IMR-90 (cell line): ENCODE measurements at regions not wholly inside any gene's neighbourhood (a gene's known extent, or its start where the extent isn't known, plus 50 kb on each side); places are given as distances from the start of the nearest gene placed in this dataset.

Experiments used
- ATAC-seq: fragments of 200-7000 bp; cut with Tn5 transposase; 2 replicates; pipeline ENCODE4 v1.9.1; 2020; ENCODE audit warnings: low read depth, mild to moderate bottlenecking, moderate library complexity
- BruUV-seq: library from RNA; stranded (reverse); fragments of 400-500 nt; replicated peaks from 2 replicates; lab custom pipeline; 2021; lab: Mats Ljungman, UMichigan
- CTCF ChIA-PET: fragments of 300-600 bp; formaldehyde crosslinking; extraction: SDS; loops from one replicate; lab custom pipeline; 2021; ENCODE audit warnings: antibody characterized with exemption; lab: Yijun Ruan, JAX
- POLR2A ChIA-PET: fragments of 300-600 bp; sonication (Branson Sonifier 250); formaldehyde crosslinking; loops from one replicate; lab custom pipeline; 2022; ENCODE audit warnings: antibody characterized with exemption; ENCODE audit not compliant: unreplicated experiment; lab: Charles Lee
- DNase-seq: peaks from one replicate; pipeline ENCODE4 v3.0.0; 2013
- H2AFZ ChIP-seq: replicated peaks from 2 replicates; pipeline ENCODE3; 2013; ENCODE audit warnings: low read length, mild to moderate bottlenecking; ENCODE audit not compliant: poor library complexity
- H2AK5ac ChIP-seq: 2 replicates; pipeline ENCODE4 v1.6.1; 2013; ENCODE audit warnings: low read depth, low read length, inconsistent platforms
- H2AK9ac ChIP-seq: replicated peaks from 2 replicates; pipeline ENCODE3; 2013; ENCODE audit warnings: mild to moderate bottlenecking, low read depth, low read length, moderate library complexity; ENCODE audit not compliant: poor library complexity
- H2BK120ac ChIP-seq: 2 replicates; pipeline ENCODE4 v1.6.1; 2013; ENCODE audit warnings: low read depth, low read length, inconsistent platforms
- H2BK15ac ChIP-seq: 3 replicates; pipeline ENCODE4 v1.6.1; 2013; ENCODE audit warnings: low read depth, low read length, inconsistent platforms
- H2BK20ac ChIP-seq: 2 replicates; pipeline ENCODE4 v1.6.1; 2013; ENCODE audit warnings: low read depth, mild to moderate bottlenecking, inconsistent platforms, low read length, moderate library complexity
- H2BK5ac ChIP-seq: 2 replicates; pipeline ENCODE4 v1.6.1; 2013; ENCODE audit warnings: mild to moderate bottlenecking, low read depth, low read length, inconsistent platforms; ENCODE audit not compliant: poor library complexity, severe bottlenecking
- H3K14ac ChIP-seq: replicated peaks from 2 replicates; pipeline ENCODE4 v1.6.1; 2013; ENCODE audit warnings: low read depth, low read length, inconsistent platforms
- H3K18ac ChIP-seq: 2 replicates; pipeline ENCODE4 v1.6.1; 2013; ENCODE audit warnings: low read depth, low read length, control low read depth
- H3K23ac ChIP-seq: 2 replicates; pipeline ENCODE4 v1.6.1; 2013; ENCODE audit warnings: low read depth, low read length, inconsistent platforms
- H3K27ac ChIP-seq: 2 replicates; pipeline ENCODE4 v1.5.1; 2013; ENCODE audit warnings: mild to moderate bottlenecking, control low read depth, low read length; ENCODE audit not compliant: insufficient read depth
- H3K27me3 ChIP-seq: 2 replicates; pipeline ENCODE4 v1.6.1; 2013; ENCODE audit warnings: low read length; ENCODE audit not compliant: control insufficient read depth, insufficient read depth
- H3K36me3 ChIP-seq: 2 replicates; pipeline ENCODE4 v1.6.1; 2013; ENCODE audit warnings: low read length, mixed read lengths; ENCODE audit not compliant: control insufficient read depth, insufficient read depth
- H3K4ac ChIP-seq: 2 replicates; pipeline ENCODE4 v1.6.1; 2013; ENCODE audit warnings: low read depth, low read length, inconsistent platforms
- H3K4me1 ChIP-seq: 2 replicates; pipeline ENCODE4 v1.6.1; 2013; ENCODE audit warnings: low read length, mixed read lengths; ENCODE audit not compliant: control insufficient read depth, insufficient read depth
- H3K4me2 ChIP-seq: 2 replicates; pipeline ENCODE4 v1.6.1; 2013; ENCODE audit warnings: low read depth, mild to moderate bottlenecking, control low read depth, low read length, moderate library complexity
- H3K4me3 ChIP-seq: 2 replicates; pipeline ENCODE4 v1.5.1; 2013; ENCODE audit warnings: low read depth, mild to moderate bottlenecking, control low read depth, low read length, moderate library complexity; ENCODE audit not compliant: insufficient read depth
- H3K56ac ChIP-seq: 2 replicates; pipeline ENCODE4 v1.6.1; 2013; ENCODE audit warnings: low read length, inconsistent platforms; ENCODE audit not compliant: insufficient read depth; ENCODE audit errors: extremely low read depth
- H3K79me1 ChIP-seq, 2 experiments: 2 replicates each; pipeline ENCODE4 v1.6.1; 2013; ENCODE audit warnings: low read length in 2 of 2, inconsistent platforms in 1 of 2, low read depth in 1 of 2
- H3K9ac ChIP-seq: 2 replicates; pipeline ENCODE4 v1.6.1; 2013; ENCODE audit warnings: low read depth, low read length, control low read depth
- H3K9me1 ChIP-seq: 2 replicates; pipeline ENCODE4 v1.6.1; 2013; ENCODE audit warnings: low read length, inconsistent platforms; ENCODE audit not compliant: insufficient read depth
- H3K9me3 ChIP-seq: 2 replicates; pipeline ENCODE4 v1.6.1; 2013; ENCODE audit warnings: low read length; ENCODE audit not compliant: control insufficient read depth, insufficient read depth
- H4K20me1 ChIP-seq: 2 replicates; pipeline ENCODE4 v1.6.1; 2013; ENCODE audit warnings: low read length, inconsistent platforms; ENCODE audit not compliant: insufficient read depth
- H4K5ac ChIP-seq: 2 replicates; pipeline ENCODE4 v1.6.1; 2013; ENCODE audit warnings: mild to moderate bottlenecking, low read depth, low read length, control low read depth
- H4K8ac ChIP-seq, 2 experiments: 2 replicates each; pipeline ENCODE4 v1.6.1; 2013; ENCODE audit warnings: low read depth in 2 of 2, low read length in 2 of 2, control low read depth in 1 of 2, inconsistent platforms in 1 of 2
- H4K91ac ChIP-seq: 2 replicates; pipeline ENCODE4 v1.6.1; 2013; ENCODE audit warnings: low read depth, low read length, inconsistent platforms; ENCODE audit not compliant: insufficient read depth
- BHLHE40 ChIP-seq: fragments of 150-350 bp; IDR thresholded peaks from 2 replicates; pipeline ENCODE4 v1.6.1; 2016; ENCODE audit warnings: mild to moderate bottlenecking, low read depth, low read length
- CHD1 ChIP-seq: IDR thresholded peaks from 2 replicates; pipeline ENCODE4 v1.6.1; 2012; ENCODE audit warnings: low read depth, low read length, improper control_type of control experiment
- FOS ChIP-seq: fragments of 150-350 bp; IDR thresholded peaks from 2 replicates; pipeline ENCODE4 v1.6.1; 2016; ENCODE audit warnings: low read depth, low read length
- MAFK ChIP-seq: IDR thresholded peaks from 2 replicates; pipeline ENCODE4 v1.6.1; 2012; ENCODE audit warnings: low read depth, low read length, improper control_type of control experiment
- NFE2L2 ChIP-seq: fragments of 150-350 bp; IDR thresholded peaks from 2 replicates; pipeline ENCODE4 v1.6.1; 2016; ENCODE audit warnings: low read depth, mild to moderate bottlenecking, low read length
- RAD21 ChIP-seq: IDR thresholded peaks from 2 replicates; pipeline ENCODE4 v1.6.1; 2012; ENCODE audit warnings: low read length, improper control_type of control experiment
- RCOR1 ChIP-seq: IDR thresholded peaks from 2 replicates; pipeline ENCODE4 v1.6.1; 2012; ENCODE audit warnings: mild to moderate bottlenecking, low read length, improper control_type of control experiment; ENCODE audit not compliant: insufficient replicate concordance
- SMC3 ChIP-seq: fragments of 150-350 bp; IDR thresholded peaks from 2 replicates; pipeline ENCODE4 v1.6.1; 2016; ENCODE audit warnings: low read depth, mild to moderate bottlenecking, antibody characterized with exemption, low read length, moderate library complexity
- WGBS, 2 experiments: methylation state at CpG; one replicate each; pipeline versions ENCODE4 v1.1.5 to v1.1.7; 2013; ENCODE audit warnings: missing lambda C conversion rate in 2 of 2; ENCODE audit not compliant: insufficient read length in 1 of 2; ENCODE audit errors: extremely low coverage in 2 of 2; 5-methylcytosine and 5-hydroxymethylcytosine counted together
- dilution Hi-C: fragments of 300-500 bp; cut with HindIII; formaldehyde crosslinking; loops from one replicate; pipeline ENCODE4 v1.14.3; 2018; ENCODE audit warnings: low sequenced_read_pairs; ENCODE audit not compliant: unreplicated experiment
- in situ Hi-C: fragments of 300-500 bp; cut with MboI; formaldehyde crosslinking; loops from 3 replicates; pipeline ENCODE4 v1.14.3; 2019; ENCODE audit warnings: low sequenced_read_pairs, inconsistent platforms, mixed read lengths
- intact Hi-C: fragments of 100-400 bp; cut with micrococcal nuclease; formaldehyde crosslinking; loops from 2 replicates; pipeline ENCODE4 v1.10.0; 2022
- TF ChIP-seq, protein P1 (sequence below): fragments of 150-350 bp; IDR thresholded peaks from 2 replicates; pipeline ENCODE4 v1.6.1; 2016; ENCODE audit warnings: low read depth, mild to moderate bottlenecking, low read length, moderate library complexity, borderline replicate concordance

DNA sequence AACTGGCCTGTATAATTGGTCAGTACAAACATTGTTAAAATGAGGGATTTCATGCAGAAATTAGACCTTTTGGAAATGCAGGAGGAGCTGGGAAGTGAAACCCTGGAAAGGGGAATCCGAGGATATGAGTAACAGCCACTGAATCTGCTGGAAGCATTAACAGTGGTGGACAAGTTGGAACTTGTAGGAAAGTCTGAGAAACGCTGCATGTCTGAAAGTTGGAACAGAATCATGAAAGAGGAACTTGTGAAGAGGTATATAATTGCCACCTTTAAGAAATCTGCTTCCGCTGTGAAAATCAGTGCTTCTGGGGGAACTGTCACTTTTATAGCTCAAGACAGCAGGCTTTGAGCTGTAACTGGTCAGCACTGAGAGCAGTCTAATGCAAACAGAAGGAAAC is 716.5 kb upstream of the PRR20A start:
- no peak overlapping the region for H2AK5ac ChIP-seq
- H3K56ac ChIP-seq = no peak overlapping the region
- H4K5ac ChIP-seq = no peak overlapping the region
- H3K9me1 ChIP-seq = no peaks in the 10 kb centered on the region
- H3K9ac ChIP-seq = no peak overlapping the region
- no peak overlapping the region for H3K4ac ChIP-seq
- no peaks in the 10 kb centered on the region for H3K4me1 ChIP-seq
- no peak overlapping the region for H2BK5ac ChIP-seq
- no peak overlapping the region for H3K14ac ChIP-seq
- DNase-seq = no peak
- intact Hi-C loops = no loop called here
- H4K91ac ChIP-seq = no peak overlapping the region
- H3K9me3 ChIP-seq = peaks cover 2% of the 10 kb centered on the region; the same call in 1 of the 2 replicates
- dilution Hi-C loops = no loop called here
- 36% methylated on average over 2 of the region's 3 CpGs; no CpG with 5 or more reads in 1 of the 2 experiments for WGBS, 2 experiments
- H3K4me2 ChIP-seq = no peak overlapping the region
- H2BK20ac ChIP-seq = no peak overlapping the region
- ChIA-PET CTCF (no interaction called here), POLR2A (no interaction called here)
- H2BK15ac ChIP-seq = no peak overlapping the region
- no peak overlapping the region for H3K18ac ChIP-seq
- no peak overlapping the region for H4K8ac ChIP-seq
- no peak overlapping the region for H2BK120ac ChIP-seq
- H3K27ac ChIP-seq = no peak overlapping the region
- no peak overlapping the region for H2AK9ac ChIP-seq
- no peak overlapping the region for H2AFZ ChIP-seq
- no peaks in the 10 kb centered on the region for H4K20me1 ChIP-seq
- BruUV-seq = no TSS peak
- H3K23ac ChIP-seq = no peak overlapping the region
- H3K4me3 ChIP-seq = no peak overlapping the region
- ATAC-seq = no peak
- in situ Hi-C loops = no loop called here
- H3K79me1 ChIP-seq = no peaks in the 10 kb centered on the region
- no peaks in the 10 kb centered on the region for H3K36me3 ChIP-seq
- no peaks in the 10 kb centered on the region for H3K27me3 ChIP-seq
- no peak for TF ChIP-seq RCOR1
- TF ChIP-seq BHLHE40 = no peak
- TF ChIP-seq MAFK = no peak
- TF ChIP-seq RAD21 = no peak
- TF ChIP-seq NFE2L2 = no peak
- TF ChIP-seq CHD1 = no peak
- TF ChIP-seq, protein P1, sequence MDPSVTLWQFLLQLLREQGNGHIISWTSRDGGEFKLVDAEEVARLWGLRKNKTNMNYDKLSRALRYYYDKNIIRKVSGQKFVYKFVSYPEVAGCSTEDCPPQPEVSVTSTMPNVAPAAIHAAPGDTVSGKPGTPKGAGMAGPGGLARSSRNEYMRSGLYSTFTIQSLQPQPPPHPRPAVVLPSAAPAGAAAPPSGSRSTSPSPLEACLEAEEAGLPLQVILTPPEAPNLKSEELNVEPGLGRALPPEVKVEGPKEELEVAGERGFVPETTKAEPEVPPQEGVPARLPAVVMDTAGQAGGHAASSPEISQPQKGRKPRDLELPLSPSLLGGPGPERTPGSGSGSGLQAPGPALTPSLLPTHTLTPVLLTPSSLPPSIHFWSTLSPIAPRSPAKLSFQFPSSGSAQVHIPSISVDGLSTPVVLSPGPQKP = no peak
- TF ChIP-seq SMC3 = no peak
- no peak for TF ChIP-seq FOS
